CD14-positive monocyte (primary cell): ENCODE measurements at regions not wholly inside any gene's neighbourhood (a gene's known extent, or its start where the extent isn't known, plus 50 kb on each side); places are given as distances from the start of the nearest gene placed in this dataset.
"Not testable (repeated sequence)": the region's sequence is repeated elsewhere in the genome, so short reads cannot be mapped to it uniquely, and the experiment has no call there.

Experiments
- DNase-seq, 3 donors: peaks; one replicate each; pipeline ENCODE4 v3.0.0-alpha.2; 2011 to 2022
- H2AFZ ChIP-seq: 2 replicates; pipeline ENCODE4 v1.6.0; 2012; ENCODE audit warnings: mild to moderate bottlenecking, low read depth, low read length, inconsistent platforms; ENCODE audit not compliant: insufficient read depth, poor library complexity, severe bottlenecking
- H3K27ac ChIP-seq, 2 donors: 1 replicate in 1 of 2; 2 replicates in 1 of 2; pipeline ENCODE4 v1.5.1; 2012 to 2013; ENCODE audit warnings: low read length in 2 of 2, control low read depth in 1 of 2, inconsistent platforms in 1 of 2, low read depth in 1 of 2, mild to moderate bottlenecking in 1 of 2
- H3K27me3 ChIP-seq, 2 donors: one replicate each; pipeline versions ENCODE4 v1.6.0 to v1.6.1; 2011 to 2013; ENCODE audit warnings: low read length in 2 of 2; ENCODE audit not compliant: control insufficient read depth in 2 of 2, insufficient read depth in 2 of 2
- H3K36me3 ChIP-seq, 2 donors: replicated peaks in 1 of 2; 1 replicate in 1 of 2; 2 replicates in 1 of 2; pipeline versions ENCODE4 v1.5.1 to v1.6.1; 2012 to 2013; ENCODE audit warnings: low read length in 2 of 2, control low read depth in 1 of 2, inconsistent platforms in 1 of 2, mild to moderate bottlenecking in 1 of 2; ENCODE audit not compliant: insufficient read depth in 2 of 2, control insufficient read depth in 1 of 2
- H3K4me1 ChIP-seq, 2 donors: 1 replicate in 1 of 2; 2 replicates in 1 of 2; pipeline versions ENCODE4 v1.5.1 to v1.6.1; 2012 to 2013; ENCODE audit warnings: low read length in 2 of 2, control low read depth in 1 of 2, inconsistent platforms in 1 of 2, mild to moderate bottlenecking in 1 of 2, moderate library complexity in 1 of 2; ENCODE audit not compliant: insufficient read depth in 2 of 2, control insufficient read depth in 1 of 2
- H3K4me2 ChIP-seq: replicated peaks from 2 replicates; pipeline ENCODE3; 2012; ENCODE audit warnings: low read length, moderate library complexity, mild to moderate bottlenecking; ENCODE audit not compliant: poor library complexity, severe bottlenecking; ENCODE audit errors: extremely low read depth
- H3K4me3 ChIP-seq, 3 experiments: fragments of 200-600 bp in 1 of 3; sonication (generic) in 1 of 3; replicated peaks in 1 of 3; 1 replicate in 2 of 3; 2 replicates in 1 of 3; pipeline ENCODE4 v1.5.1; 2011 to 2013; ENCODE audit warnings: low read length in 3 of 3, mild to moderate bottlenecking in 3 of 3, control low read depth in 2 of 3, low read depth in 2 of 3, inconsistent platforms in 1 of 3, moderate library complexity in 1 of 3
- H3K79me2 ChIP-seq: 2 replicates; pipeline ENCODE4 v1.6.0; 2012; ENCODE audit warnings: mild to moderate bottlenecking, control low read depth, inconsistent platforms, low read length, moderate library complexity; ENCODE audit not compliant: insufficient read depth
- H3K9ac ChIP-seq: 2 replicates; pipeline ENCODE4 v1.6.0; 2017; ENCODE audit warnings: low read length, mild to moderate bottlenecking; ENCODE audit not compliant: insufficient read depth, poor library complexity, severe bottlenecking
- H3K9me3 ChIP-seq, 2 donors: replicated peaks in 1 of 2; 1 replicate in 1 of 2; 2 replicates in 1 of 2; pipeline versions ENCODE4 v1.5.1 to v1.6.1; 2012 to 2013; ENCODE audit warnings: low read length in 2 of 2, control low read depth in 1 of 2; ENCODE audit not compliant: control insufficient read depth in 1 of 2, insufficient read depth in 1 of 2
- H4K20me1 ChIP-seq: 2 replicates; pipeline ENCODE4 v1.6.0; 2012; ENCODE audit warnings: mild to moderate bottlenecking, low read length, control low read depth, moderate library complexity; ENCODE audit not compliant: insufficient read depth
- H3K27ac Mint-ChIP-seq, 7 donors: one replicate each; pipeline ENCODE4 v1.8.0; 2020; ENCODE audit warnings: mild to moderate bottlenecking in 7 of 7, mixed read lengths in 7 of 7, moderate library complexity in 6 of 7, inconsistent platforms in 2 of 7
- H3K27me3 Mint-ChIP-seq, 3 donors: one replicate each; pipeline ENCODE4 v1.8.0; 2021 to 2022; ENCODE audit warnings: low read depth in 3 of 3, mild to moderate bottlenecking in 3 of 3, mixed read lengths in 3 of 3, moderate library complexity in 3 of 3, inconsistent platforms in 1 of 3
- H3K36me3 Mint-ChIP-seq, 2 donors: one replicate each; pipeline ENCODE4 v1.8.0; 2020; ENCODE audit warnings: mixed read lengths in 2 of 2, inconsistent platforms in 1 of 2, mild to moderate bottlenecking in 1 of 2
- H3K4me1 Mint-ChIP-seq: one replicate; pipeline ENCODE4 v1.8.0; 2020; ENCODE audit warnings: mild to moderate bottlenecking, mixed read lengths
- H3K4me3 Mint-ChIP-seq, 2 donors: one replicate each; pipeline ENCODE4 v1.8.0; 2020; ENCODE audit warnings: mild to moderate bottlenecking in 2 of 2, mixed read lengths in 2 of 2, moderate library complexity in 1 of 2
- H3K9me3 Mint-ChIP-seq, 7 donors: one replicate each; pipeline ENCODE4 v1.8.0; 2020 to 2022; ENCODE audit warnings: mixed read lengths in 7 of 7, mild to moderate bottlenecking in 6 of 7, moderate library complexity in 6 of 7, inconsistent platforms in 2 of 7
- WGBS: methylation state at CpG from one replicate; pipeline ENCODE4 v1.1.5; 2013; ENCODE audit warnings: missing lambda C conversion rate; ENCODE audit not compliant: insufficient coverage; 5-methylcytosine and 5-hydroxymethylcytosine counted together
- intact Hi-C, 2 donors: fragments of 100-400 bp; cut with micrococcal nuclease; formaldehyde crosslinking; loops; one replicate each; pipeline versions ENCODE4 v1.15.0 to v1.15.1; 2023

- H3K36me3 ChIP-seq, H3K9ac ChIP-seq, H3K4me1 Mint-ChIP-seq, H3K27ac Mint-ChIP-seq, H3K27me3 ChIP-seq, DNase-seq, H3K9me3 ChIP-seq, H3K79me2 ChIP-seq, H3K4me3 ChIP-seq, H3K9me3 Mint-ChIP-seq, H3K27ac ChIP-seq, H3K4me2 ChIP-seq, H3K27me3 Mint-ChIP-seq, H4K20me1 ChIP-seq, H3K36me3 Mint-ChIP-seq, H2AFZ ChIP-seq, H3K4me3 Mint-ChIP-seq, H3K4me1 ChIP-seq, intact Hi-C loops: not testable (repeated sequence)
- no CpG with 5 or more reads among the region's 4 CpGs for WGBS
Measured at GRCh38 chr11:3282692-3283091, 50.5 kb upstream of the MRGPRE start.
